Stimulated activated CD4-positive, alpha-beta T cell treated with anti-CD3 and anti-CD28 coated beads, Interleukin-4, amount 100 ng/mL, for 48 hours (primary cell): ENCODE measurements at regions not wholly inside any gene's neighbourhood (a gene's known extent, or its start where the extent isn't known, plus 50 kb on each side); places are given as distances from the start of the nearest gene placed in this dataset.
"Not testable (repeated sequence)": the region's sequence is repeated elsewhere in the genome, so short reads cannot be mapped to it uniquely, and the experiment has no call there.

Source experiments
- DNase-seq, 2 donors: peaks; one replicate each; pipeline ENCODE4 v3.0.0-alpha.2; 2020; ENCODE audit warnings: low read depth in 2 of 2

- DNase-seq: not testable (repeated sequence)
These were observed 403.8 kb downstream of the TBC1D32 start for GRCh38 chr6:120930500-120930899.

GRCh38 chr6:120924214-120924613 is 410.1 kb downstream of the TBC1D32 start:
- no peak for DNase-seq

- DNase-seq: no peak
These were observed 416.1 kb downstream of the TBC1D32 start for GRCh38 chr6:120918137-120918536.

- no peak for DNase-seq
These were observed 417.4 kb downstream of the TBC1D32 start for GRCh38 chr6:120916844-120917243.

GRCh38 chr6:120913486-120913885 is 420.8 kb downstream of the TBC1D32 start:
- no peak for DNase-seq

- DNase-seq: no peak
These were observed 425.5 kb downstream of the TBC1D32 start for GRCh38 chr6:120908767-120909166.

GRCh38 chr6:120903836-120904235 is 430.4 kb downstream of the TBC1D32 start:
- DNase-seq: no peak

GRCh38 chr6:120899932-120900331 is 434.3 kb downstream of the TBC1D32 start:
- no peak for DNase-seq

GRCh38 chr6:120894077-120894476 is 440.2 kb downstream of the TBC1D32 start:
- DNase-seq: no peak

- no peak for DNase-seq
These were observed 457.3 kb downstream of the TBC1D32 start for GRCh38 chr6:120876931-120877330.

- no peak for DNase-seq
These were observed 457.9 kb downstream of the TBC1D32 start for GRCh38 chr6:120876424-120876823.

GRCh38 chr6:120875900-120876299 is 458.4 kb downstream of the TBC1D32 start:
- DNase-seq: no peak

- DNase-seq: no peak
These were observed 459.9 kb downstream of the TBC1D32 start for GRCh38 chr6:120874422-120874821.

GRCh38 chr6:120873125-120873865 is 461.0 kb downstream of the TBC1D32 start:
- no peak for DNase-seq

GRCh38 chr6:120872262-120872578 is 462.1 kb downstream of the TBC1D32 start:
- no peak for DNase-seq

- DNase-seq: no peak
These were observed 462.6 kb downstream of the TBC1D32 start for GRCh38 chr6:120871416-120872261.

- DNase-seq: no peak
These were observed 464.9 kb downstream of the TBC1D32 start for GRCh38 chr6:120869397-120869796.

- no peak for DNase-seq
These were observed 476.9 kb downstream of the TBC1D32 start for GRCh38 chr6:120857422-120857821.

GRCh38 chr6:120854583-120854982 is 479.7 kb downstream of the TBC1D32 start:
- no peak for DNase-seq

GRCh38 chr6:120853489-120853888 is 480.8 kb downstream of the TBC1D32 start:
- DNase-seq: no peak

- DNase-seq: no peak
These were observed 481.9 kb downstream of the TBC1D32 start for GRCh38 chr6:120852293-120852849.

GRCh38 chr6:120826253-120826652 is 508.0 kb downstream of the TBC1D32 start:
- DNase-seq: peak in 1 of 2 donors; percentile 10

GRCh38 chr6:120816794-120817193 is 517.5 kb downstream of the TBC1D32 start:
- DNase-seq: no peak
